ENCODE measurements at regions not wholly inside any gene's neighbourhood (a gene's known extent, or its start where the extent isn't known, plus 50 kb on each side); places are given as distances from the start of the nearest gene placed in this dataset.

DNA sequence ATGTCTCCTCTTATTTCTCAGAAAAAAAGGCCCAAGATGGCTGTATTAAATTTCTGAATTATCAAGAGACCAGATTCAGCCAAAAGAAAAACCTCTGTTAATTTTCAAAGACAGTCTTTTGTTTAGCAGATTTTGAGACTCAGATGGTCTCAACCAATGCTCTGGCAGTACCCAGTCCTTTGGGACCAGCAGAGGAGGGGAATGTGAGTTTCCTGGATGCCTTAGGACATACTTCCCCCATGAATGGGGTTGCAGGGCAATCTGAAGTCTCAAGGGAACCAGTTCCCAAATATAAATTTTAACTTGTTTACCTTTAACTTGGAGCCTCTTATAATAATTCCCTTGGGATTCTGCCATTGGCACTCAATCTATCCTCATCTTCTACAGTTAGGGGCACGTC lies 107.8 kb upstream of the ZNF521 start:
- no peak overlapping the region for H2AFZ ChIP-seq (ENCODE audit: low read depth, low read length, poor library complexity, severe bottlenecking)
- no peak overlapping the region for H3K4me3 ChIP-seq (replicated peaks in 1 of 2; ENCODE audit: low read depth in 1 of 2, low read length in 2 of 2)
- ChIA-PET CTCF (no interaction called here), RAD21 (ENCODE audit: low non-redundant PET in 1 of 2, low total read pairs in 2 of 2, uncharacterized antibody in 2 of 2, unreplicated experiment in 2 of 2) (no interaction called here), POLR2A (no interaction called here)
- H3K9ac ChIP-seq (ENCODE audit: low read length), result no peak overlapping the region
- H3K27me3 ChIP-seq (ENCODE audit: insufficient read depth, low read length), result no peaks in the 10 kb centered on the region
- no peaks in the 10 kb centered on the region for H4K20me1 ChIP-seq (ENCODE audit: insufficient read depth)
- DNase-seq (ENCODE audit: low read depth, low spot score) (no peak), ATAC-seq (no peak)
- intact Hi-C loops (cut with micrococcal nuclease), result no loop called here
- H3K36me3 ChIP-seq (ENCODE audit: control insufficient read depth in 1 of 2, insufficient read depth in 2 of 2, low read length in 2 of 2), result no peaks in the 10 kb centered on the region
- no peak overlapping the region for H3K4me2 ChIP-seq (ENCODE audit: low read length)
- TF ChIP-seq ZFX (IDR thresholded peaks at IDR 0.05), result no peak
- TF ChIP-seq POLR2A (IDR thresholded peaks at IDR 0.05; ENCODE audit: borderline replicate concordance, extremely low read depth, insufficient read depth, insufficient read length), result no peak
- TF ChIP-seq ELF1 (IDR thresholded peaks at IDR 0.05; ENCODE audit: borderline replicate concordance, low read depth), result no peak
- TF ChIP-seq FOSL1 (IDR thresholded peaks at IDR 0.05; ENCODE audit: low read depth), result no peak
- TF ChIP-seq, protein P1, sequence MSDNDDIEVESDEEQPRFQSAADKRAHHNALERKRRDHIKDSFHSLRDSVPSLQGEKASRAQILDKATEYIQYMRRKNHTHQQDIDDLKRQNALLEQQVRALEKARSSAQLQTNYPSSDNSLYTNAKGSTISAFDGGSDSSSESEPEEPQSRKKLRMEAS (IDR thresholded peaks at IDR 0.05), result no peak
- TF ChIP-seq RAD21 (IDR thresholded peaks at IDR 0.05; ENCODE audit: low read depth), result no peak
- TF ChIP-seq SIN3A (IDR thresholded peaks at IDR 0.05; ENCODE audit: low read depth), result no peak
- TF ChIP-seq EZH2phosphoT487 (IDR thresholded peaks at IDR 0.05; ENCODE audit: borderline replicate concordance), result no peak
- no peaks in the 10 kb centered on the region for H3K79me2 ChIP-seq (ENCODE audit: insufficient read depth, low read length)
- H3K4me1 ChIP-seq (ENCODE audit: control insufficient read depth in 1 of 2, insufficient read depth in 2 of 2, low read length in 2 of 2), result no peaks in the 10 kb centered on the region
- BruUV-seq (replicated peaks), result no TSS peak
- no peak overlapping the region for H3K27ac ChIP-seq (ENCODE audit: low read depth, low read length)
- peaks cover 0 to 3% of the 10 kb centered on the region in 2 experiments; a peak in 1 of 4 replicates for H3K9me3 ChIP-seq (ENCODE audit: control insufficient read depth in 1 of 2, insufficient read depth in 1 of 2, low read depth in 1 of 2, low read length in 2 of 2)
- H3K9me2 ChIP-seq (ENCODE audit: insufficient read depth), result no peaks in the 10 kb centered on the region

DNA sequence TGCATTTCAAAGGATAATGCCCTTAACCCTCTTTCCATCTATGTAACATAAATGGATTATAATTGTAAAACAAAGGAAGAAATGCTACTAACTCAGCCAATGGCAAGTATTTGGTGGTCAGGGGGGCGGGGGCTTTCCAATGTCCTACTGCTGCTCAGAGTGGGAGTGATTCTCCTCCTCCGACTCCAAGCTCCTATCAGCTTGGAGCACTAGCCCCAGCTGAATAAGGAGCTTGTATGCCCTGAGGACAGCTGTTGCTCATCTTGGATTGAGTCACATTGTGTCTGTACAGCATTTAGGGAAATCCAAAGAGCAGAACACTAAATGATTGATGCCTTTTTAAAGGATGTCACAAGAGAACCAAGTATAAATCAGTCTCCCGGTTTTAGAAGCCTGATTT lies 105.6 kb upstream of the ZNF521 start:
- H3K9ac ChIP-seq (ENCODE audit: low read length), result no peak overlapping the region
- no TSS peak for BruUV-seq (replicated peaks)
- ATAC-seq (no peak), DNase-seq (ENCODE audit: low read depth, low spot score) (no peak)
- H2AFZ ChIP-seq (ENCODE audit: low read depth, low read length, poor library complexity, severe bottlenecking), result no peak overlapping the region
- H4K20me1 ChIP-seq (ENCODE audit: insufficient read depth), result no peaks in the 10 kb centered on the region
- TF ChIP-seq POLR2AphosphoS5 (IDR thresholded peaks at IDR 0.05; ENCODE audit: low read depth, low read length) (no peak), EZH2 (IDR thresholded peaks at IDR 0.05) (no peak), JUND (IDR thresholded peaks at IDR 0.05) (no peak), EZH2phosphoT487 (IDR thresholded peaks at IDR 0.05; ENCODE audit: borderline replicate concordance) (no peak), FOSL1 (IDR thresholded peaks at IDR 0.05; ENCODE audit: low read depth) (no peak), SRF (IDR thresholded peaks at IDR 0.05; ENCODE audit: low read depth) (no peak), EGR1 (IDR thresholded peaks at IDR 0.05; ENCODE audit: low read depth) (no peak), CEBPB (IDR thresholded peaks at IDR 0.05; ENCODE audit: low read depth) (no peak), TCF7L2 (IDR thresholded peaks at IDR 0.05; ENCODE audit: borderline replicate concordance, extremely low read depth, insufficient read depth, insufficient read length) (no peak), ZNF274 (IDR thresholded peaks at IDR 0.05; ENCODE audit: low read depth, low read length) (no peak), ELF1 (IDR thresholded peaks at IDR 0.05; ENCODE audit: borderline replicate concordance, low read depth) (no peak)
- TF ChIP-seq, protein P1 (IDR thresholded peaks at IDR 0.05), result no peak
- TF ChIP-seq, protein P2, sequence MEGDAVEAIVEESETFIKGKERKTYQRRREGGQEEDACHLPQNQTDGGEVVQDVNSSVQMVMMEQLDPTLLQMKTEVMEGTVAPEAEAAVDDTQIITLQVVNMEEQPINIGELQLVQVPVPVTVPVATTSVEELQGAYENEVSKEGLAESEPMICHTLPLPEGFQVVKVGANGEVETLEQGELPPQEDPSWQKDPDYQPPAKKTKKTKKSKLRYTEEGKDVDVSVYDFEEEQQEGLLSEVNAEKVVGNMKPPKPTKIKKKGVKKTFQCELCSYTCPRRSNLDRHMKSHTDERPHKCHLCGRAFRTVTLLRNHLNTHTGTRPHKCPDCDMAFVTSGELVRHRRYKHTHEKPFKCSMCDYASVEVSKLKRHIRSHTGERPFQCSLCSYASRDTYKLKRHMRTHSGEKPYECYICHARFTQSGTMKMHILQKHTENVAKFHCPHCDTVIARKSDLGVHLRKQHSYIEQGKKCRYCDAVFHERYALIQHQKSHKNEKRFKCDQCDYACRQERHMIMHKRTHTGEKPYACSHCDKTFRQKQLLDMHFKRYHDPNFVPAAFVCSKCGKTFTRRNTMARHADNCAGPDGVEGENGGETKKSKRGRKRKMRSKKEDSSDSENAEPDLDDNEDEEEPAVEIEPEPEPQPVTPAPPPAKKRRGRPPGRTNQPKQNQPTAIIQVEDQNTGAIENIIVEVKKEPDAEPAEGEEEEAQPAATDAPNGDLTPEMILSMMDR (IDR thresholded peaks at IDR 0.05 in 2 of 3, conservative IDR thresholded peaks at IDR 0.05 in 1 of 3; ENCODE audit: borderline replicate concordance in 1 of 3, insufficient read depth in 1 of 3, low read depth in 2 of 3, low read length in 2 of 3), result no peak
- H3K9me2 ChIP-seq (ENCODE audit: insufficient read depth), result no peaks in the 10 kb centered on the region
- no peaks in the 10 kb centered on the region for H3K27me3 ChIP-seq (ENCODE audit: insufficient read depth, low read length)
- H3K79me2 ChIP-seq (ENCODE audit: insufficient read depth, low read length), result no peaks in the 10 kb centered on the region
- ChIA-PET POLR2A (no interaction called here), RAD21 (ENCODE audit: low non-redundant PET in 1 of 2, low total read pairs in 2 of 2, uncharacterized antibody in 2 of 2, unreplicated experiment in 2 of 2) (no interaction called here), CTCF (interaction anchor here (1.0 kb wide), 1 partner anchor 147 kb away, joined by 3 read pairs; no protein-coding TSS in a partner anchor)
- H3K9me3 ChIP-seq (ENCODE audit: control insufficient read depth in 1 of 2, insufficient read depth in 1 of 2, low read depth in 1 of 2, low read length in 2 of 2), result no peaks in the 10 kb centered on the region; a peak in 1 of 4 replicates
- intact Hi-C loops (cut with micrococcal nuclease), result no loop called here
- no peak overlapping the region for H3K4me2 ChIP-seq (ENCODE audit: low read length)
- H3K4me3 ChIP-seq (replicated peaks in 1 of 2; ENCODE audit: low read depth in 1 of 2, low read length in 2 of 2), result no peak overlapping the region
- no peak overlapping the region for H3K27ac ChIP-seq (ENCODE audit: low read depth, low read length)
- no peaks in the 10 kb centered on the region for H3K36me3 ChIP-seq (ENCODE audit: control insufficient read depth in 1 of 2, insufficient read depth in 2 of 2, low read length in 2 of 2)
- H3K4me1 ChIP-seq (ENCODE audit: control insufficient read depth in 1 of 2, insufficient read depth in 2 of 2, low read length in 2 of 2), result no peaks in the 10 kb centered on the region

Measured in HCT116 (cell line).